IMR-90 (cell line): ENCODE measurements at regions not wholly inside any gene's neighbourhood (a gene's known extent, or its start where the extent isn't known, plus 50 kb on each side); places are given as distances from the start of the nearest gene placed in this dataset.

Experiments used
- ATAC-seq: fragments of 200-7000 bp; cut with Tn5 transposase; 2 replicates; pipeline ENCODE4 v1.9.1; 2020; ENCODE audit warnings: low read depth, mild to moderate bottlenecking, moderate library complexity
- BruUV-seq: library from RNA; stranded (reverse); fragments of 400-500 nt; replicated peaks from 2 replicates; lab custom pipeline; 2021; lab: Mats Ljungman, UMichigan
- CTCF ChIA-PET: fragments of 300-600 bp; formaldehyde crosslinking; extraction: SDS; loops from one replicate; lab custom pipeline; 2021; ENCODE audit warnings: antibody characterized with exemption; lab: Yijun Ruan, JAX
- POLR2A ChIA-PET: fragments of 300-600 bp; sonication (Branson Sonifier 250); formaldehyde crosslinking; loops from one replicate; lab custom pipeline; 2022; ENCODE audit warnings: antibody characterized with exemption; ENCODE audit not compliant: unreplicated experiment; lab: Charles Lee
- DNase-seq: peaks from one replicate; pipeline ENCODE4 v3.0.0; 2013
- H2AFZ ChIP-seq: replicated peaks from 2 replicates; pipeline ENCODE3; 2013; ENCODE audit warnings: low read length, mild to moderate bottlenecking; ENCODE audit not compliant: poor library complexity
- H2AK5ac ChIP-seq: 2 replicates; pipeline ENCODE4 v1.6.1; 2013; ENCODE audit warnings: low read depth, low read length, inconsistent platforms
- H2AK9ac ChIP-seq: replicated peaks from 2 replicates; pipeline ENCODE3; 2013; ENCODE audit warnings: mild to moderate bottlenecking, low read depth, low read length, moderate library complexity; ENCODE audit not compliant: poor library complexity
- H2BK120ac ChIP-seq: 2 replicates; pipeline ENCODE4 v1.6.1; 2013; ENCODE audit warnings: low read depth, low read length, inconsistent platforms
- H2BK15ac ChIP-seq: 3 replicates; pipeline ENCODE4 v1.6.1; 2013; ENCODE audit warnings: low read depth, low read length, inconsistent platforms
- H2BK20ac ChIP-seq: 2 replicates; pipeline ENCODE4 v1.6.1; 2013; ENCODE audit warnings: low read depth, mild to moderate bottlenecking, inconsistent platforms, low read length, moderate library complexity
- H2BK5ac ChIP-seq: 2 replicates; pipeline ENCODE4 v1.6.1; 2013; ENCODE audit warnings: mild to moderate bottlenecking, low read depth, low read length, inconsistent platforms; ENCODE audit not compliant: poor library complexity, severe bottlenecking
- H3K14ac ChIP-seq: replicated peaks from 2 replicates; pipeline ENCODE4 v1.6.1; 2013; ENCODE audit warnings: low read depth, low read length, inconsistent platforms
- H3K18ac ChIP-seq: 2 replicates; pipeline ENCODE4 v1.6.1; 2013; ENCODE audit warnings: low read depth, low read length, control low read depth
- H3K23ac ChIP-seq: 2 replicates; pipeline ENCODE4 v1.6.1; 2013; ENCODE audit warnings: low read depth, low read length, inconsistent platforms
- H3K27ac ChIP-seq: 2 replicates; pipeline ENCODE4 v1.5.1; 2013; ENCODE audit warnings: mild to moderate bottlenecking, control low read depth, low read length; ENCODE audit not compliant: insufficient read depth
- H3K27me3 ChIP-seq: 2 replicates; pipeline ENCODE4 v1.6.1; 2013; ENCODE audit warnings: low read length; ENCODE audit not compliant: control insufficient read depth, insufficient read depth
- H3K36me3 ChIP-seq: 2 replicates; pipeline ENCODE4 v1.6.1; 2013; ENCODE audit warnings: low read length, mixed read lengths; ENCODE audit not compliant: control insufficient read depth, insufficient read depth
- H3K4ac ChIP-seq: 2 replicates; pipeline ENCODE4 v1.6.1; 2013; ENCODE audit warnings: low read depth, low read length, inconsistent platforms
- H3K4me1 ChIP-seq: 2 replicates; pipeline ENCODE4 v1.6.1; 2013; ENCODE audit warnings: low read length, mixed read lengths; ENCODE audit not compliant: control insufficient read depth, insufficient read depth
- H3K4me2 ChIP-seq: 2 replicates; pipeline ENCODE4 v1.6.1; 2013; ENCODE audit warnings: low read depth, mild to moderate bottlenecking, control low read depth, low read length, moderate library complexity
- H3K4me3 ChIP-seq: 2 replicates; pipeline ENCODE4 v1.5.1; 2013; ENCODE audit warnings: low read depth, mild to moderate bottlenecking, control low read depth, low read length, moderate library complexity; ENCODE audit not compliant: insufficient read depth
- H3K56ac ChIP-seq: 2 replicates; pipeline ENCODE4 v1.6.1; 2013; ENCODE audit warnings: low read length, inconsistent platforms; ENCODE audit not compliant: insufficient read depth; ENCODE audit errors: extremely low read depth
- H3K79me1 ChIP-seq, 2 experiments: 2 replicates each; pipeline ENCODE4 v1.6.1; 2013; ENCODE audit warnings: low read length in 2 of 2, inconsistent platforms in 1 of 2, low read depth in 1 of 2
- H3K9ac ChIP-seq: 2 replicates; pipeline ENCODE4 v1.6.1; 2013; ENCODE audit warnings: low read depth, low read length, control low read depth
- H3K9me1 ChIP-seq: 2 replicates; pipeline ENCODE4 v1.6.1; 2013; ENCODE audit warnings: low read length, inconsistent platforms; ENCODE audit not compliant: insufficient read depth
- H3K9me3 ChIP-seq: 2 replicates; pipeline ENCODE4 v1.6.1; 2013; ENCODE audit warnings: low read length; ENCODE audit not compliant: control insufficient read depth, insufficient read depth
- H4K20me1 ChIP-seq: 2 replicates; pipeline ENCODE4 v1.6.1; 2013; ENCODE audit warnings: low read length, inconsistent platforms; ENCODE audit not compliant: insufficient read depth
- H4K5ac ChIP-seq: 2 replicates; pipeline ENCODE4 v1.6.1; 2013; ENCODE audit warnings: mild to moderate bottlenecking, low read depth, low read length, control low read depth
- H4K8ac ChIP-seq, 2 experiments: 2 replicates each; pipeline ENCODE4 v1.6.1; 2013; ENCODE audit warnings: low read depth in 2 of 2, low read length in 2 of 2, control low read depth in 1 of 2, inconsistent platforms in 1 of 2
- H4K91ac ChIP-seq: 2 replicates; pipeline ENCODE4 v1.6.1; 2013; ENCODE audit warnings: low read depth, low read length, inconsistent platforms; ENCODE audit not compliant: insufficient read depth
- CEBPB ChIP-seq: IDR thresholded peaks from 2 replicates; pipeline ENCODE4 v1.6.1; 2012; ENCODE audit warnings: low read depth, low read length, improper control_type of control experiment
- CTCF ChIP-seq: conservative IDR thresholded peaks from 2 replicates; pipeline ENCODE4 v1.5.1; 2012; ENCODE audit warnings: mild to moderate bottlenecking, low read depth, low read length, improper control_type of control experiment
- ELK1 ChIP-seq: fragments of 150-350 bp; IDR thresholded peaks from 2 replicates; pipeline ENCODE4 v1.6.1; 2016; ENCODE audit warnings: low read depth, mild to moderate bottlenecking, low read length, moderate library complexity, borderline replicate concordance
- FOS ChIP-seq: fragments of 150-350 bp; IDR thresholded peaks from 2 replicates; pipeline ENCODE4 v1.6.1; 2016; ENCODE audit warnings: low read depth, low read length
- MAZ ChIP-seq: IDR thresholded peaks from 2 replicates; pipeline ENCODE4 v1.6.1; 2012; ENCODE audit warnings: low read depth, mild to moderate bottlenecking, low read length, improper control_type of control experiment, moderate library complexity, borderline replicate concordance
- POLR2A ChIP-seq: IDR thresholded peaks from 2 replicates; pipeline ENCODE4 v1.6.1; 2012; ENCODE audit warnings: mild to moderate bottlenecking, low read depth, low read length
- RCOR1 ChIP-seq: IDR thresholded peaks from 2 replicates; pipeline ENCODE4 v1.6.1; 2012; ENCODE audit warnings: mild to moderate bottlenecking, low read length, improper control_type of control experiment; ENCODE audit not compliant: insufficient replicate concordance
- RFX5 ChIP-seq: IDR thresholded peaks from 2 replicates; pipeline ENCODE4 v1.8.0; 2012; ENCODE audit warnings: low read depth, mild to moderate bottlenecking, low read length, moderate library complexity
- SMC3 ChIP-seq: fragments of 150-350 bp; IDR thresholded peaks from 2 replicates; pipeline ENCODE4 v1.6.1; 2016; ENCODE audit warnings: low read depth, mild to moderate bottlenecking, antibody characterized with exemption, low read length, moderate library complexity
- USF2 ChIP-seq: fragments of 150-350 bp; IDR thresholded peaks from 2 replicates; pipeline ENCODE4 v1.6.1; 2017; ENCODE audit warnings: mild to moderate bottlenecking, antibody characterized with exemption, low read length, low read depth
- dilution Hi-C: fragments of 300-500 bp; cut with HindIII; formaldehyde crosslinking; loops from one replicate; pipeline ENCODE4 v1.14.3; 2018; ENCODE audit warnings: low sequenced_read_pairs; ENCODE audit not compliant: unreplicated experiment
- in situ Hi-C: fragments of 300-500 bp; cut with MboI; formaldehyde crosslinking; loops from 3 replicates; pipeline ENCODE4 v1.14.3; 2019; ENCODE audit warnings: low sequenced_read_pairs, inconsistent platforms, mixed read lengths
- intact Hi-C: fragments of 100-400 bp; cut with micrococcal nuclease; formaldehyde crosslinking; loops from 2 replicates; pipeline ENCODE4 v1.10.0; 2022

- Histone ChIP-seq H2AK9ac (no peak overlapping the region), H3K4ac (no peak overlapping the region), H3K9me1 (no peaks in the 10 kb centered on the region), H4K91ac (no peak overlapping the region), H3K36me3 (no peaks in the 10 kb centered on the region), H3K14ac (no peak overlapping the region), H2AK5ac (no peak overlapping the region), H3K27ac (no peak overlapping the region), H4K8ac (no peak overlapping the region), H2BK15ac (no peak overlapping the region), H3K79me1 (no peaks in the 10 kb centered on the region), H2BK5ac (no peak overlapping the region), H4K5ac (no peak overlapping the region), H3K9ac (no peak overlapping the region), H3K18ac (no peak overlapping the region), H3K23ac (no peak overlapping the region), H2AFZ (no peak overlapping the region), H3K4me2 (no peak overlapping the region), H2BK120ac (no peak overlapping the region), H3K56ac (no peak overlapping the region), H3K4me3 (no peak overlapping the region), H3K27me3 (no peaks in the 10 kb centered on the region), H4K20me1 (no peaks in the 10 kb centered on the region), H2BK20ac (no peak overlapping the region), H3K9me3 (no peaks in the 10 kb centered on the region), H3K4me1 (no peaks in the 10 kb centered on the region)
- ATAC-seq = no peak
- BruUV-seq = no TSS peak
- CTCF ChIA-PET = no interaction called here
- intact Hi-C loops = no loop called here
- TF ChIP-seq MAZ = no peak
- TF ChIP-seq SMC3 = no peak
- TF ChIP-seq CEBPB = no peak
- TF ChIP-seq FOS = no peak
- TF ChIP-seq ELK1 = no peak
- TF ChIP-seq RFX5 = no peak
- TF ChIP-seq POLR2A = no peak
- TF ChIP-seq USF2 = no peak
- no peak for TF ChIP-seq CTCF
- no peak for TF ChIP-seq RCOR1
- dilution Hi-C loops = no loop called here
- in situ Hi-C loops = no loop called here
- POLR2A ChIA-PET = interaction anchor here (0.7 kb wide), 1 partner anchor 438 kb away, joined by 4 read pairs; no protein-coding TSS in a partner anchor
- DNase-seq = no peak
Observed at GRCh38 chr7:42596737-42597136, 315.1 kb downstream of the C7orf25 start.
